ENCODE measurements at regions not wholly inside any gene's neighbourhood (a gene's known extent, or its start where the extent isn't known, plus 50 kb on each side); places are given as distances from the start of the nearest gene placed in this dataset.

- Histone ChIP-seq H3K27ac (ENCODE audit: low read length in 2 of 2) (no peak overlapping the region), H3K36me3 (replicated peaks in 1 of 2; ENCODE audit: control extremely low read depth in 1 of 2, control insufficient read depth in 1 of 2, extremely low read depth in 1 of 2, insufficient read depth in 2 of 2, low read length in 1 of 2) (no peaks in the 10 kb centered on the region), H4K20me1 (ENCODE audit: control insufficient read depth, insufficient read depth, low read length, poor library complexity, severe bottlenecking) (no peaks in the 10 kb centered on the region), H3K9ac (ENCODE audit: low read length) (no peak overlapping the region), H3K4me1 (ENCODE audit: control insufficient read depth in 2 of 2, insufficient read depth in 2 of 2, low read length in 2 of 2) (no peaks in the 10 kb centered on the region), H3K4me3 (ENCODE audit: control extremely low read depth in 1 of 5, extremely low read depth in 1 of 5, insufficient read depth in 1 of 5, low read depth in 2 of 5, low read length in 4 of 5) (no peak overlapping the region), H3K27me3 (replicated peaks in 1 of 4; ENCODE audit: control extremely low read depth in 1 of 4, control insufficient read depth in 3 of 4, insufficient read depth in 4 of 4, low read length in 3 of 4) (no peaks in the 10 kb centered on the region), H3K4me2 (replicated peaks; ENCODE audit: low read depth, low read length, poor library complexity, severe bottlenecking) (no peak overlapping the region), H3K79me2 (ENCODE audit: control insufficient read depth, insufficient read depth, low read length) (no peaks in the 10 kb centered on the region), H3K9me3 (ENCODE audit: control extremely low read depth in 1 of 3, control insufficient read depth in 2 of 3, insufficient read depth in 1 of 3, low read length in 2 of 3) (no peaks in the 10 kb centered on the region), H2AFZ (ENCODE audit: insufficient read depth, low read depth, low read length, poor library complexity, severe bottlenecking) (no peak overlapping the region)
- TF ChIP-seq EZH2 (IDR thresholded peaks at IDR 0.05; ENCODE audit: borderline replicate concordance, insufficient read depth, low read depth, low read length, poor library complexity, severe bottlenecking): no peak
- no peak for TF ChIP-seq CTCF (IDR thresholded peaks at IDR 0.05)
- CTCF ChIA-PET: no interaction called here
- Mint-ChIP-seq H3K9me3 (ENCODE audit: insufficient read depth) (no peaks in the 10 kb centered on the region), H3K27ac (no peak overlapping the region), H3K27me3 (no peaks in the 10 kb centered on the region), H3K4me1 (no peaks in the 10 kb centered on the region), H3K4me3 (no peak overlapping the region)
- intact Hi-C loops (cut with micrococcal nuclease): no loop called here
- ATAC-seq (ENCODE audit: low read depth) (no peak), DNase-seq (no peak)
- no CpG with 5 or more reads among the region's 4 CpGs for WGBS (ENCODE audit: insufficient coverage)
- POLR2A ChIA-PET: no interaction called here
Measured at GRCh38 chr4:154044742-154045485, 256.0 kb upstream of the SFRP2 start.

GRCh38 chr4:154044108-154044531, 255.2 kb upstream of the SFRP2 start:
- Histone ChIP-seq H3K4me2 (replicated peaks; ENCODE audit: low read depth, low read length, poor library complexity, severe bottlenecking) (no peak overlapping the region), H3K4me3 (ENCODE audit: control extremely low read depth in 1 of 5, extremely low read depth in 1 of 5, insufficient read depth in 1 of 5, low read depth in 2 of 5, low read length in 4 of 5) (no peak overlapping the region), H2AFZ (ENCODE audit: insufficient read depth, low read depth, low read length, poor library complexity, severe bottlenecking) (no peak overlapping the region), H4K20me1 (ENCODE audit: control insufficient read depth, insufficient read depth, low read length, poor library complexity, severe bottlenecking) (no peaks in the 10 kb centered on the region), H3K27ac (ENCODE audit: low read length in 2 of 2) (no peak overlapping the region), H3K4me1 (ENCODE audit: control insufficient read depth in 2 of 2, insufficient read depth in 2 of 2, low read length in 2 of 2) (no peaks in the 10 kb centered on the region), H3K9me3 (ENCODE audit: control extremely low read depth in 1 of 3, control insufficient read depth in 2 of 3, insufficient read depth in 1 of 3, low read length in 2 of 3) (no peaks in the 10 kb centered on the region), H3K36me3 (replicated peaks in 1 of 2; ENCODE audit: control extremely low read depth in 1 of 2, control insufficient read depth in 1 of 2, extremely low read depth in 1 of 2, insufficient read depth in 2 of 2, low read length in 1 of 2) (no peaks in the 10 kb centered on the region), H3K79me2 (ENCODE audit: control insufficient read depth, insufficient read depth, low read length) (no peaks in the 10 kb centered on the region), H3K9ac (ENCODE audit: low read length) (no peak overlapping the region), H3K27me3 (replicated peaks in 1 of 4; ENCODE audit: control extremely low read depth in 1 of 4, control insufficient read depth in 3 of 4, insufficient read depth in 4 of 4, low read length in 3 of 4) (no peaks in the 10 kb centered on the region)
- TF ChIP-seq CTCF (IDR thresholded peaks at IDR 0.05): no peak
- no peak for TF ChIP-seq EZH2 (IDR thresholded peaks at IDR 0.05; ENCODE audit: borderline replicate concordance, insufficient read depth, low read depth, low read length, poor library complexity, severe bottlenecking)
- Mint-ChIP-seq H3K27me3 (no peaks in the 10 kb centered on the region), H3K27ac (no peak overlapping the region), H3K4me1 (no peaks in the 10 kb centered on the region), H3K4me3 (no peak overlapping the region), H3K9me3 (ENCODE audit: insufficient read depth) (no peaks in the 10 kb centered on the region)
- ChIA-PET CTCF (no interaction called here), POLR2A (no interaction called here)
- intact Hi-C loops (cut with micrococcal nuclease): no loop called here
- 66% methylated on average over 2 of the region's 4 CpGs for WGBS (ENCODE audit: insufficient coverage)
- DNase-seq: no peak
- ATAC-seq (ENCODE audit: low read depth): no peak
